ENCODE measurements at regions not wholly inside any gene's neighbourhood (a gene's known extent, or its start where the extent isn't known, plus 50 kb on each side); places are given as distances from the start of the nearest gene placed in this dataset.
"Not testable (repeated sequence)": the region's sequence is repeated elsewhere in the genome, so short reads cannot be mapped to it uniquely, and the experiment has no call there.

DNA sequence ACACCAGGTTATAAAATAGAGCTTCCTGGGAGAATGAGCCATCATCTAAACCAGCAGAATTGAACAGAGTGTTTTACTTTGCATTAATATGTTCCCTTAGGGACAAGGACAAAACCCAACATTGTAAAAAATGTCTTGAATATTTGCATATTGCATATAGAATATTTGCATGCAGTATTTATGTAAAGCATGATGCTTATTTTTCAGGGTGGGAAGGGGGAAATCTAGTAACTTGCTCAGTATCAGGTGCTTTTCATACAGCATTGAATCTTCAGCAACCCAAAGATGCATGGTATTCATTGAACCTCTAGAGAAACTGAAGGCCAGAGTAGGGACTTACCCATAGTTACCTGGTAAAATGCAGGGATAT is 409.2 kb upstream of the ZMIZ1 start:
- Histone ChIP-seq H3K36me3 (no peaks in the 10 kb centered on the region), H3K4me1 (peaks cover 0 to 38% (median 11%) of the 10 kb centered on the region in 4 donors), H3K27ac (no peak overlapping the region), H3K9me3 (peaks cover 0 to 6% (median 0%) of the 10 kb centered on the region in 4 donors), H3K27me3 (no peaks in the 10 kb centered on the region), H3K4me3 (no peak overlapping the region)
- TF ChIP-seq EP300 (IDR thresholded peaks at IDR 0.05) (no peak), POLR2A (IDR thresholded peaks at IDR 0.05) (no peak)
- TF ChIP-seq, protein P1, sequence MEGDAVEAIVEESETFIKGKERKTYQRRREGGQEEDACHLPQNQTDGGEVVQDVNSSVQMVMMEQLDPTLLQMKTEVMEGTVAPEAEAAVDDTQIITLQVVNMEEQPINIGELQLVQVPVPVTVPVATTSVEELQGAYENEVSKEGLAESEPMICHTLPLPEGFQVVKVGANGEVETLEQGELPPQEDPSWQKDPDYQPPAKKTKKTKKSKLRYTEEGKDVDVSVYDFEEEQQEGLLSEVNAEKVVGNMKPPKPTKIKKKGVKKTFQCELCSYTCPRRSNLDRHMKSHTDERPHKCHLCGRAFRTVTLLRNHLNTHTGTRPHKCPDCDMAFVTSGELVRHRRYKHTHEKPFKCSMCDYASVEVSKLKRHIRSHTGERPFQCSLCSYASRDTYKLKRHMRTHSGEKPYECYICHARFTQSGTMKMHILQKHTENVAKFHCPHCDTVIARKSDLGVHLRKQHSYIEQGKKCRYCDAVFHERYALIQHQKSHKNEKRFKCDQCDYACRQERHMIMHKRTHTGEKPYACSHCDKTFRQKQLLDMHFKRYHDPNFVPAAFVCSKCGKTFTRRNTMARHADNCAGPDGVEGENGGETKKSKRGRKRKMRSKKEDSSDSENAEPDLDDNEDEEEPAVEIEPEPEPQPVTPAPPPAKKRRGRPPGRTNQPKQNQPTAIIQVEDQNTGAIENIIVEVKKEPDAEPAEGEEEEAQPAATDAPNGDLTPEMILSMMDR (IDR thresholded peaks at IDR 0.05), result no peak
- no peak for DNase-seq (ENCODE audit: low spot score in 2 of 2)

DNA sequence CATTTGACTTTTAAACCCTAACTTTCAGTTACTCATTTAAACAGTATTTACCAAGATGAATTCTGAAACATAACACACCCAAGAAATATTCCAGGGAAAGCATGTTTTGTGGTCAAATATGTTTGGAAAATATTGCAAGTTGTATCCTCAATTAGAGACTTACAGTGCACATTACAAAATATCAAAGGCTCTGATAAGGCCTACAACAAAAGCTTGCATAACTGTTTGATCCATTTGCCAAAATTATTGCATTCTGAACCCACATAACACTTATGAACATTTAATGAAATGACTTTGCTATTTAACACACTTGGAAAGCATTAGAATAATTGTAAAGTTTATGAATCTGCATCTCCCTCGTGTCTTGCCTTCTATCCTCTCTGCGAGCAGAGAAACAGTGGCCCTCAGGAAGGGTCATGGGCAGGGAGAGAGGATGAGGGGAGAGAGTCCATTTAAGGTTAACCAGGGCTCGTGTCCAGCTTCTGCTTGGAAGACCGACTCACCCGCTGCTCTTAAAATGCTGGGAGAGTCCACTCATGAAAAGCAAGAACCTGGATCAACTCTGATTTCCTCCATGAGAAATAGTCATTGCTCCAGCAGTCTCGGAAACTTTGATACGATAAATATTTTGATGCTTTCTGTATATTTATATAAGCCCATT is 408.2 kb upstream of the ZMIZ1 start:
- peaks cover 0 to 37% (median 11%) of the 10 kb centered on the region in 4 donors for H3K4me1 ChIP-seq
- H3K4me3 ChIP-seq, result no peak overlapping the region
- no peak for DNase-seq (ENCODE audit: low spot score in 2 of 2)
- TF ChIP-seq POLR2A (IDR thresholded peaks at IDR 0.05) (no peak), EP300 (IDR thresholded peaks at IDR 0.05) (peak in 1 of 2 donors; percentile 60)
- H3K27me3 ChIP-seq, result no peaks in the 10 kb centered on the region
- no peaks in the 10 kb centered on the region for H3K36me3 ChIP-seq
- H3K27ac ChIP-seq, result peak overlapping the region in 2 of 4 donors; percentile 21 to 47
- 57 to 65% methylated on average over 7 of the region's 7 CpGs for WGBS, 2 donors
- H3K9me3 ChIP-seq, result peaks cover 0 to 10% (median 2%) of the 10 kb centered on the region in 4 donors

DNA sequence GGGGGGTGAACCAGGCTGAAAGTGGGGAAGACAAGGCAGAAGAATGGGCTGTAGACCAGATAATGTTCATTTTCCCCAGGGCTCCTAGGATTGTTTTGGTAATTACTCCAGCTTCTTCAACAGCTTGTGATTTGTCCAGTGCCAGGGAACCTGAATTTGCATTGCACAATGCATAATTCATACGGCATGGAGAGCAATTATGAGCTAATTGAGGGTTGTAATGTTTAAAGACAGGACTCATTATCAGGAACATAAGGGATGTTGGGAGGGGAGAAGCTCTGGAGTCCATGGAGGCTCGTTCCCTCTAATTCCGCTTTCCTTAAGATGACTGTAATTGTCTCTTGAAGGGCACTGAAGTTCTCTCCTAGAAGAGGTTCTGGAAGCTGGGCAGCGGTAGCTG is 405.0 kb upstream of the ZMIZ1 start:
- Histone ChIP-seq H3K4me1 (peaks cover 0 to 13% (median 0%) of the 10 kb centered on the region in 4 donors), H3K4me3 (no peak overlapping the region), H3K9me3 (peaks cover 0 to 17% (median 2%) of the 10 kb centered on the region in 4 donors), H3K36me3 (no peaks in the 10 kb centered on the region), H3K27me3 (no peaks in the 10 kb centered on the region), H3K27ac (no peak overlapping the region)
- no peak for DNase-seq (ENCODE audit: low spot score in 2 of 2)
- TF ChIP-seq, protein P1 (IDR thresholded peaks at IDR 0.05), result no peak
- TF ChIP-seq POLR2A (IDR thresholded peaks at IDR 0.05), result no peak
- TF ChIP-seq EP300 (IDR thresholded peaks at IDR 0.05), result no peak
- 87 to 88% methylated on average over 4 of the region's 4 CpGs for WGBS, 2 donors

GRCh38 chr10:78664929-78665553 is 403.7 kb upstream of the ZMIZ1 start:
- peak in 1 of 2 donors; percentile 39 for DNase-seq (ENCODE audit: low spot score in 2 of 2)
- Histone ChIP-seq H3K9me3 (peaks cover 0 to 17% (median 2%) of the 10 kb centered on the region in 4 donors), H3K4me1 (peaks cover 0 to 13% (median 0%) of the 10 kb centered on the region in 4 donors), H3K4me3 (no peak overlapping the region), H3K36me3 (no peaks in the 10 kb centered on the region), H3K27ac (no peak overlapping the region), H3K27me3 (no peaks in the 10 kb centered on the region)
- TF ChIP-seq, protein P1 (IDR thresholded peaks at IDR 0.05), result peak in 2 of 5 experiments; percentile 21 to 30
- TF ChIP-seq EP300 (IDR thresholded peaks at IDR 0.05) (no peak), POLR2A (IDR thresholded peaks at IDR 0.05) (no peak)
- WGBS, 2 donors, result 65 to 73% methylated on average over 4 of the region's 4 CpGs

GRCh38 chr10:78672918-78673317 is 395.8 kb upstream of the ZMIZ1 start:
- 46 to 52% methylated on average over 4 of the region's 4 CpGs for WGBS, 2 donors
- Histone ChIP-seq H3K4me3 (no peak overlapping the region), H3K27me3 (no peaks in the 10 kb centered on the region), H3K9me3 (peaks cover 0 to 14% (median 0%) of the 10 kb centered on the region in 4 donors), H3K27ac (no peak overlapping the region), H3K36me3 (no peaks in the 10 kb centered on the region), H3K4me1 (no peaks in the 10 kb centered on the region)
- no peak for DNase-seq (ENCODE audit: low spot score in 2 of 2)
- TF ChIP-seq, protein P1 (IDR thresholded peaks at IDR 0.05), result no peak
- TF ChIP-seq EP300 (IDR thresholded peaks at IDR 0.05) (no peak), POLR2A (IDR thresholded peaks at IDR 0.05) (no peak)

DNA sequence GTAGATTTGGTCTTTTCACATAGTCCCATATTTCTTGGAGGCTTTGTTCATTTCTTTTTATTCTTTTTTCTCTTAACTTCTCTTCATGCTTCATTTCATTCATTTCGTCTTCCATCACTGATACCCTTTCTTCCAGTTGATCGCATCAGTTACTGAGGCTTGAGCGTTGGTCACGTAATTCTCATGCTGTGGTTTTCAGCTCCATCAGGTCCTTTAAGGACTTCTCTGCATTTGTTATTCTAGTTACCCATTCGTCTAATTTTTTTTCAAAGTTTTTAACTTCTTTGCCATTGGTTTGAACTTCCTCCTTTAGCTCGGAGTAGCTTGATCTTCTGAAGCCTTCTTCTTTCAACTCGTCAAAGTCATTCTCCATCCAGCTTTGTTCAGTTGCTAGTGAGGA is 387.6 kb upstream of the ZMIZ1 start:
- H3K27ac ChIP-seq; H3K9me3 ChIP-seq; H3K4me3 ChIP-seq; H3K27me3 ChIP-seq; H3K36me3 ChIP-seq; H3K4me1 ChIP-seq; DNase-seq (ENCODE audit: low spot score in 2 of 2): not testable (repeated sequence)
- 90 to 97% methylated on average over 7 of the region's 7 CpGs for WGBS, 2 donors

DNA sequence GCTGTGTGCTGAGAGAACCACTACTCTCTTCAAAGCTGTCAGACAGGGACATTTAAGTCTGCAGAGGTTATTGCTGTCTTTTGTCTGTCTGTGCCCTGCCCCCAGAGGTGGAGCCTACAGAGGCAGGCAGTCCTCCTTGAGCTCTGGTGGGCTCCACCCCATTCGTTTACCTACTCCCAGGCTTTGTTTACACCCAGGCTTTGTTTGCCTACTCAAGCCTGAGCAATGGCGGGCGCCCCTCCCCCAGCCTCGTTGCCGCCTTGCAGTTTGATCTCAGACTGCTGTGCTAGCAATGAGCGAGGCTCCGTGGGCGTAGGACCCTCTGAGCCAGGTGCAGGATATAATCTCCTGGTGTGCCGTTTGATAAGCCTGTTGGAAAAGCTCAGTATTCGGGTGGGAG is 386.8 kb upstream of the ZMIZ1 start:
- not testable (repeated sequence) for H3K9me3 ChIP-seq; H3K4me1 ChIP-seq; DNase-seq (ENCODE audit: low spot score in 2 of 2); H3K4me3 ChIP-seq; H3K27ac ChIP-seq; H3K36me3 ChIP-seq; H3K27me3 ChIP-seq
- 83 to 95% methylated on average over 10 of the region's 10 CpGs for WGBS, 2 donors

Data from tibial nerve (tissue), 4 donors.